ENCODE measurements at regions not wholly inside any gene's neighbourhood (a gene's known extent, or its start where the extent isn't known, plus 50 kb on each side); places are given as distances from the start of the nearest gene placed in this dataset.

DNA sequence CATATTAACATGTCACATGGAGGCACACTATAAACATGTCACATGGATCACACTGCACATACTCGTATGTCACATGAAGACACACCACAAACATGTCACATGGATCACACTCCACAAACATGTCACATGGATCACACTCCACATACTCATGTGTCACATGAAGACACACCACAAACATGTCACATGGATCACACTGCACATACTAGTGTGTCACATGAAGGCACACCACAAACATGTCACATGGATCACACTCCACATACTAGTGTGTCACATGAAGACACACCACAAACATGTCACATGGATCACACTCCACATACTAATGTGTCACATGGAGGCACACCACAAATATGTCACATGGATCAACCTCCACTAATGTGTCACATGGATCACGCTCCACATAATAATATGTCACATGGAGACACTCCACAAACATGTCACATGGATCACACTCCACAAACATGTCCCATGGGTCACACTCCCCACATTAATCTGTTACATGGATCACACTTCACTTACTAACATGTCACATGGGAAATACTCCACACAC is 195.6 kb upstream of the PFKP start:
- TF ChIP-seq, protein P1, sequence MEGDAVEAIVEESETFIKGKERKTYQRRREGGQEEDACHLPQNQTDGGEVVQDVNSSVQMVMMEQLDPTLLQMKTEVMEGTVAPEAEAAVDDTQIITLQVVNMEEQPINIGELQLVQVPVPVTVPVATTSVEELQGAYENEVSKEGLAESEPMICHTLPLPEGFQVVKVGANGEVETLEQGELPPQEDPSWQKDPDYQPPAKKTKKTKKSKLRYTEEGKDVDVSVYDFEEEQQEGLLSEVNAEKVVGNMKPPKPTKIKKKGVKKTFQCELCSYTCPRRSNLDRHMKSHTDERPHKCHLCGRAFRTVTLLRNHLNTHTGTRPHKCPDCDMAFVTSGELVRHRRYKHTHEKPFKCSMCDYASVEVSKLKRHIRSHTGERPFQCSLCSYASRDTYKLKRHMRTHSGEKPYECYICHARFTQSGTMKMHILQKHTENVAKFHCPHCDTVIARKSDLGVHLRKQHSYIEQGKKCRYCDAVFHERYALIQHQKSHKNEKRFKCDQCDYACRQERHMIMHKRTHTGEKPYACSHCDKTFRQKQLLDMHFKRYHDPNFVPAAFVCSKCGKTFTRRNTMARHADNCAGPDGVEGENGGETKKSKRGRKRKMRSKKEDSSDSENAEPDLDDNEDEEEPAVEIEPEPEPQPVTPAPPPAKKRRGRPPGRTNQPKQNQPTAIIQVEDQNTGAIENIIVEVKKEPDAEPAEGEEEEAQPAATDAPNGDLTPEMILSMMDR (IDR thresholded peaks at IDR 0.05), result no peak
- TF ChIP-seq POLR2A (IDR thresholded peaks at IDR 0.05), result no peak
- TF ChIP-seq POLR2AphosphoS5 (IDR thresholded peaks at IDR 0.05), result no peak
